Inferior parietal cortex (tissue), 1 donor: ENCODE measurements at regions not wholly inside any gene's neighbourhood (a gene's known extent, or its start where the extent isn't known, plus 50 kb on each side); places are given as distances from the start of the nearest gene placed in this dataset.
A peak's percentile ranks its signal among the peaks of the same experiment; 100 is the strongest.

ENCODE experiments used
- DNase-seq: peaks from one replicate; pipeline ENCODE4 v3.0.0-alpha.2; 2016; ENCODE audit errors: extremely low spot score

DNA sequence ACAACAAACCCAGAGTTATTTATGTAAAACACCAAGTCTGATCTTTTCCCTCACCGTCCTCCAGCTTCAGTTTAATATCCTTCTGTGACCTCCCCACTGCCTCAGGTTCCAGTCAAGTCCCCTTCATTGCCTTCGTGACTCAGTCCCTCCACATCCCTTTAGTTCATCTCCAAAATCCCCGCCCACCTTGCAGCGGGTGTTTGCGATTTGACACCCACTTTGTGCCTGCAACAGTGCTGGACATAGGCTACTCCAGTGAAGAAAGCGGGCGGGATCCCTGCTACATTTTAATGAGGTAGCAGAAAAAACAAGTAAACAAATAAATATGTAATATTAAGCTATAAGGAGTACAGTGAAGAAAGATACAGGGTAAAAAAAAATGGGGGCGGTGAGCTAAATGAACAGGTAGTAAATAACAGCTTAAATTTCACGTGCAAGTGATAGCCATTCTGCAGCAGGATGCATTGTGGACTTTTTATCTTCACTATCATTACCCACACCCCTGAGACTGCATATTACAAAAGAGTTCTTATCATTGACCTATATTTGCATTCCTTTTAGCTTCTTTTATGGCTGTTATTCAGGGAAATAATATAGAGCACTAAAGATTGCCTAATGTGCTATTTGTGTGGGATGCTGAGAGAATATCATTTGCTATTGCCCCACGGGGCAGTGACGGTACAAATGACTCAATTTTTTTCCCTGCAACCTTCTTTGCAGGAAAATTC lies 222.8 kb upstream of the NUDT4 start:
- no peak for DNase-seq

DNA sequence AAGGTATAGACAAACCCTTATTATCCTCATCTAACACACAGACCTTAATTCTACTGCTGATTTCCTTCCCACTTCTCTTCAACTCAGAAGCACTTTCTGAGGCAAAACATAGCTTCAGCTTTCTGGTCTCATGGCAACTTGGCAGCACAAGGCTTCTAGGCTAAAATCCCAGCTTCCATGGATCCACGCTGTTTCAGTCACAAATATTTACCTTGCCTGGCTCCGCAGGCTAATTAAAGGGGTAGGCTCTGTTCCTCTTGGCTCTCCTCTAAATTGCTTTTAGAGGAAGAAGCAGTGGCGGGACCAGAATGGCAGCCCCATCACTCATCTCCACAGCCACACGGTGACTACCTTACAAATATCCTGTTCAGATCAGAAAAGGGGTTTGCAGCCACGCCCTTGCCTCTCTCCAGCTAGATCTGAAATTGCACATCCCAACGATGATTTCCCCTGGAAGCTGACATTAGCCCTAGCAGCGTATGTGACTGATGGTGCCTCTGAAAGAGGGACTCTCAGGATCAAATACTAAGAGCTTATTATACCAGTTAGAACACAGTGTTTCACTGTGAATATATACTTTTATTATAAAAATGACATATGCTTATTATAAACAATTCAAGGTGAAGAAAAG lies 221.5 kb upstream of the NUDT4 start:
- DNase-seq = peak; percentile 32

DNA sequence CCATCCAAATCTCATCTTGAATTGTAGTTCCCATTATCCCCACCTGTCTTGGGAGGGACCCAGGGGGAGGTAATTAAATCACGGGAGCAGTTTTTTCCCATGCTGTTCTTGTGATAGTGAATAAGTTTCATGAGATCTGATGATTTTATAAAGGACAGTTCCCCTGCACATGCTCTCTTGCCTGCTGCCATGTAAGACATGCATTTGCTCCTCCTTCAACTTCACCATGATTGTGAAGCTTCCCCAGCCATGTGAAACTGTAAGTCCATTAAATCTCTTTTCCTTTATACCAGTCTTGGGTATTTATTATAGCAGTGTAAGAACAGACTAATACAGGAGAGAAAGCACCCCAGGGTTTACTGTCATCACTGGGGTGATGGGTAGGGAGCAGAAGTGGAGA lies 220.4 kb upstream of the NUDT4 start:
- no peak for DNase-seq

DNA sequence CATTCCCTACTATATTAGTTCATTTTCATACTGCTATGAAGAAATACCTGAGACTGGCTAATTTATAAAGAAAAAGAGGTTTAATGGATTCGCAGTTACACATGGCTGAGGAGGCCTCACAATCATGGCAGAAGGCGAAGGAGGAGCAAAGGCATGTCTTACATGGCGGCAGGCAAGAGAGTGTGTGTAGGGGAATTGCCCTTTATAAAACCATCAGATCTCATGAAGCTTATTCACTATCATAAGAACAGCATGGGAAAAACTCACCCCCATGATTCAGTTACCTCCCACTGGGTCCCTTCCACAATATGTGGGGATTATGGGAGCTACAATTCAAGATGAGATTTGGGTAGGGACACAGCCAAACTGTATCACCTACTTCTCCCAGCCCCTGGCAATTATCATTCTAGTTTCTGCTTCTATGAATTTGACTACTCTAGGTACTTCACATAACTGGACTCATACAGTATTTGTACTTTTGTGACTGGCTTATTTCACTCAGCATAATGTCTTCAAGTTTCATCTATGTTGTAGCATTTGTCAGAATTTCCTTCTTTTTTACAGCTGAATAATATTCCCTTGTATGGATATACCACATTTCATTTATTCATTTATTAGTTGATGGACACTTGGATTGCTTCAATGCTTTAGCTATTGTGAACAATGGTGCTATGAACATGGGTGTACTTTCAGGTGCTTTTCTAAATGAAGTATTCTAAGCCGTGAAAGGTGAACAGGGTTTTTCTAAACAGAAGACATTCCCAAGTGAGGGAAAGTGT lies 219.5 kb upstream of the NUDT4 start:
- no peak for DNase-seq

DNA sequence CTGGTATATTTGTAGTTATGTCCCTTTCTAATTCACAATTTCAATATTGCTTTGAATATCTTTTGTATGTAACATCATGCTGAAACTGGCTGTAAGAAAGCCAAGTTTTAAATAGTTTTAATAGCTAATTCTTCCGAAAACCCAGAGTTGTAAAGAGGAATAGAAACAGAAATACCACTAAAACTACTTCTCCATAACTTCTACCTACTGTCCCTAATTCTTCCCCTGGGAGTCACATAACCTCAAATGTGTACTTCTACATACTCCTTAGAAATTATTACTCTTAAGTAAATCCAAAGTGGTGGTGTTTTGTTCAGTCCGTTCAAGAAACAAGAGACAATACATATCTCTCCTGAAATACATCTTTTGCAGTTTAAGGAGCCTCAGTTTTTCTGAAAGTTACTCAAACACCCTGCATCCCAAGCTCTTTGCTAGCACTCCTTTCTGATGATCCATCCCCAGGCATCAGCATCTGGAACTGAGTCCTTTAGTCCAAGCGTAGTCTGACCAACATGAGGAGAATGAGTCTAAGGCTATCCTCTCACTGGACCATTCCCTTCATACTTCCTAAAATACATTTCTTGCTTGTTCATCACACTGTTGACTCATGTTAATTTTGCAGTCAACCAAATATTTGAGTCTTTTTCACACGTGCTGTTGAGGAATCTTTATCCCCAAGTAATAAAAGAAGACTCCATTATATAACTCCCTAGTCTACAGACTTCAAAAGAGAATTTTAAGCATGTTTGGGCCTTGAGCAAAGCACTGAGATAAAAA lies 214.3 kb upstream of the NUDT4 start:
- DNase-seq = no peak

DNA sequence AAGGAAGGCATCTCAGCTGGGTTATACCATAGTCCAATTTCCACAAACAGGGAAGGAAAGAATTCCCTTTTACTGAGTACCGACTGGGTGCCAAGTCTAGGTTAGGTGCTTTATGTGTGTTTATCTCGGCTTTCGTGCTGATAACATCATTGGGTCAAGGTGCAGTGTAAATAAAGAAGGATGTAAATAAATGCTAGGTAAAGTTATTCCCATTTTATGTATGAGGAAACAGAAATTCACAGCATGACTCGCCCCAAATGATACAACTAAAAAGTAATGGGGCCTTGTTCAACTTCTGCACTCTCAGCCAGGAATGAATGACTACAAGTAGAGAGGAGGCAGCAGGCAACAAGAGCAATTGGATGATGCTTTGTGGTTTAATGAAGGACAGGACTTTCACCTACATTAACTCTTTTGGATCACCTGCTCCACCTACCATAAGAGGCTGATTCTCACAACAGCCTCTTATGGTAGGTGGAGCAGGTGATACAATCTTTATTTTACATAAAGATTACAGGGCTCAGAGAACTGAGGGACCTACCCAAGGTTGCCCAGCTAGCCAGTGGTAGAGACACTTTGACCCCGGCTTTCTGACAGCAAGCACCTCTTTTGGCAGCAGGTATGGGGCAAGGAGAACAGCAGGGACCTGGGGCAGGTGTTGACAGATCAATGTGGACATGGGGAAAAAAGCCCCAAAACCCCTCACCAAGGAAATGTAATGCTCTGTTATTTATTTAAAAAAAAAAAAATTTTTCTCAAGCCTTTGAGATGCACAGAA lies 213.4 kb upstream of the NUDT4 start:
- no peak for DNase-seq

DNA sequence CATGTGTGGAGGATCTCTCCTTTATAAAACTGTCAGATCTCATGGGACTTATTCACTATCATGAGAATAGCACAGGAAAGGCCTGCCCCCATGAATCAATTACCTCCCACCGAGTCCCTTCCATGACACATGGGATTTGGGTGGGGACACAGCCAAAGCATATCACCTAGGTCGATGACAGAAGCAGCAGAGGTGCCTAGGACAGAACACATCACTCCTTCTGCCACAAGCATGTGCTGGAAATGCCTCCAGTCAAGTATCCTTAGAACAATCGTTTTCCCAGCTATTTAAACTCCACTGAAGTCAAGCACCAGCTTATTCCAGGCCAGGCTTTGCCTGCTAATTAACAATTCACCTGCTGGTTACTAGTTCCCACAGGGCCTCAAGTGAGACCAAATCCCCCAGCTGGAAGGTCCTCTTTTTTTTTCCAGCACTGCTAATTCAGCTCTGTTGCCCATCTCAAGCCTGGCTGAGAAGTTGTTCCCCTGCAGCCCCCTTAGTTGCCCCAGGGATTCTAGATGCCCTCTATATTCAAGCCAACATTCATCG lies 212.3 kb upstream of the NUDT4 start:
- DNase-seq = no peak

DNA sequence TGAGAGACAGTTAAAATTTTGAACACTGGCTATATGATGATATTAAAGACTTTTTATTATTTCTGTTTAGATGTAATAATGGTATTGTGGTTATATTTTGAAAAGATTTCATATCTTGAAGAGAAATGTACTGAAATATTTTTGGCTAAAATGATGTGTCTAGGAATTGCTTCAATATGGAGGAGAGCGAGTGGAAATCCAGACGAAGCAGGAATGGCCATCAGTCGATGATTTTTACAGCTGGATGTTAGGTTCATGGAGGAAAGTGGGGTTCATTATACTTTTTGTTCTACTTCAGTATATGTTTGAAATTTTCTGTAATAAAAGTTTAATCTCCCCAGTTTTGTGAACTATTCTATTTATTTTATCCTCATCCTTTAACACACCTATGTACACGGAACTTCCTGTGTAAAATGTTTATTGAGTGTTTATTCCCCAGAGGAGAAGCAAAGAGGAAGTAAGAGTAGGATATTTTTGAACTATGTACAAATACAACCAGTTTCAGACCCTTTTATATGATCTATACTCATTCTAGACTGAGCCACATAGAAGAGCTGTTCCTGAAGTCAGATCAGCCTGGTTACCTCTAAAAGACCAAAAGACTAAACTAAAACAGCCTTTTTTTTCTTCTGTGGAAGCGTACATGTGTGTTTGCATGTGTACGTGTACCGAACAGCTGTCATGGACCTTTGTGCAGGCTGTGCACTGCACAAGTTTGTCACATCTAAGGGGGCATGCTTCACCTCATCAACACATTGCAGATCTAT lies 211.0 kb upstream of the NUDT4 start:
- DNase-seq = no peak

DNA sequence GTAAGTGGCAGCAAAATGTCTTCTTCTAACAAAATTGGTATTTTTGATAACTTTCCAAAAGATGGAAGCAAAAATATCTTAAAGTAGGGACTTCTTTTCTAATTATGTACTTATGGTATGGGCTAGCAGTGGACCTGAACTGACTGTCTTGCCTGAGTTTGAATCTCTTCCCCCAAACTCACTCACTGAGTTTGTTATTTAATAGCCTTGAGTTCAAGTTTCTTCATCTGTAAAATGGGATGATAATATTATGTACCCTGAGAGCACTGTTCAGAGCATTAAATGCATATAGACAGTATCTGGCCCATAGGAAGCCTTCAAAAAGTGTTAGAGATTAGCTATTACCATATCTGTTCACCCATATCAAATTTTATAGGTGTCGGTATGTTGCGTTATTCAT lies 210.4 kb upstream of the NUDT4 start:
- no peak for DNase-seq

DNA sequence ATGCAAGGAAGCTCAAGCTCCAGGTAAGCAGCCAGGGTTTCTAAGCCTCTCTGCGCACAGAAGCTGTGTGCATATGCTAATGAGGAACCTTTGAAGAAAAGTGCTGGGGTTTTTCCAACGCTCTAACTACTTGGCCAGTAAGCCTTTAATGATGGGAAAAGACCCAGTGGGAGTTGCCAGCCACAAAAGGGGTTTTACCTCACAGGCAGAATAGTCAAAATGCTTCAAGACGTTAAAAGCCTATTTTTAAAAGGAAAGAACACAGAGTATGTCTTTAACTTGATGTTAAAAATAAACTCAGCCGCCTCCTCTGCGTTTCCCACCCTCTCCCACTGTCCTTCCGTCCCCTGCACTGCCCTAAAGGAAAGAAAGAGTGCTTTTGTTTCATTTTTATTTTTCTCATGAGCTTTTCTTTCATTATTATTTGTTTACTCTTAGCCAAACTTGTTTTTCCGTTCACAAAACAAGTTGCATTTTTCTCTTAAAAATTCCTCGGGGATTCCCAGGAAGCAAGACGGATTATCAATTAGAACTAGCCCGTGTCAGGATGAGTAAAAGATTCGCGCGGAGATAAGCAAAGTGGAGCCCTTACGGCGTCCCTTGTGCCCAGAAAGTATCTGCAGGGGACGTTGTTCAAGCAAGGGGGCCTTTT lies 209.8 kb upstream of the NUDT4 start:
- DNase-seq = peak; percentile 54

DNA sequence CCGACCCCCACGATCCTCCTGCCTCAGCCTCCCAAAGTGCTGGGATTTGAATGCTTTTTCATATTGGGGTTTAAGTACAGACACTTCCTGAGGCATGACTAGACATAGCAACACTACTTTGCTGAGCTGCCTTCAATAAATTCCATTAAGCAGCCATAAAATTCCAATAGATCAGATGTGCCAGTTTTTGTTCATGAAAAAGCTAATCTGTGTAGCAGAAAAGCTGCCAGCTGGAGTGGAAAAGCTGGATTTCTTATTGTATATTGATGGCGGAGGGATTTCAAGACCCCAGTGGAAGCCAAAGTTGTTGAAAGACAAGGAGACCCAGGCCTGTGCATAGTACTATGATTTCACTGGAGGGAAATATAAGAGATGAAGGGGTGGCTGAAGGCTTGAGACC lies 209.0 kb upstream of the NUDT4 start:
- DNase-seq = no peak

DNA sequence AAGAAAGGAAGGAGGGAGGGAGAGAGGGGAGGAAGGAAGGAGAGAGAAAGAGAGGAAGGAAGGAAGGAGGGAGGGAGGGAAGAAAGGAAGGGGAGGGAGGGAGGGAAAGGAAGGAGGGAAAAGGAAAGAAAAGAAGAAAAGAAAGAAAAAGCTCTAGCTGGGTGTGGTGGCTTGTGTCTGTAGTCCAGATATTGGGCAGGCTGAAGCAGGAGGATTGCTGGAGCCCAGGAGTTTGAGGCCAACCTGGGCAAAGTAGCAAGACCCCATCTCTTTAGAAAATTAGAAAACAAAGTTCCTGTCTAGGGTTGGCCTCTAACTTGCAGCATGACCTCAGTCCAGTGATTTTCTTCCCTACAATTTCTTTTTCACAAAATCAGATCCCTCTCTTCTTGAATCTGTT lies 208.2 kb upstream of the NUDT4 start:
- no peak for DNase-seq

DNA sequence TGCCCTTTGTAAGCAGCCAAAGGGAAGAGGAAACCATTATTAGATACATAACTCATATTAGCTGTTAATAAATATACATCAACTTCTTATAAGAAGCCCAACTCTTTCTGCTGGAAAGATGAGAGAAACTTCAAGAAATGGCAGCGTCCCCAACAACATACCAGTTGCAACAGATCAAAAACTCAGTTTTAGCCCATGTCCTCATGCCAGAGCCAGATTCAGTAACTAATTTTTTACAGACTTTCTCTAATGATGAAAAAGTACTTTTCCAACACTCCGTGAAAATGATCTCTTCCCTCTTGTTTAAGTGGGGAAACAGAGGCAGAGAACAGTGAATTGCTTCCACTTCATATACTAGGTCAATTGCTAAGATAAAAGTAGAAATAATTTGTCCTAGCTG lies 206.8 kb upstream of the NUDT4 start:
- DNase-seq = no peak

DNA sequence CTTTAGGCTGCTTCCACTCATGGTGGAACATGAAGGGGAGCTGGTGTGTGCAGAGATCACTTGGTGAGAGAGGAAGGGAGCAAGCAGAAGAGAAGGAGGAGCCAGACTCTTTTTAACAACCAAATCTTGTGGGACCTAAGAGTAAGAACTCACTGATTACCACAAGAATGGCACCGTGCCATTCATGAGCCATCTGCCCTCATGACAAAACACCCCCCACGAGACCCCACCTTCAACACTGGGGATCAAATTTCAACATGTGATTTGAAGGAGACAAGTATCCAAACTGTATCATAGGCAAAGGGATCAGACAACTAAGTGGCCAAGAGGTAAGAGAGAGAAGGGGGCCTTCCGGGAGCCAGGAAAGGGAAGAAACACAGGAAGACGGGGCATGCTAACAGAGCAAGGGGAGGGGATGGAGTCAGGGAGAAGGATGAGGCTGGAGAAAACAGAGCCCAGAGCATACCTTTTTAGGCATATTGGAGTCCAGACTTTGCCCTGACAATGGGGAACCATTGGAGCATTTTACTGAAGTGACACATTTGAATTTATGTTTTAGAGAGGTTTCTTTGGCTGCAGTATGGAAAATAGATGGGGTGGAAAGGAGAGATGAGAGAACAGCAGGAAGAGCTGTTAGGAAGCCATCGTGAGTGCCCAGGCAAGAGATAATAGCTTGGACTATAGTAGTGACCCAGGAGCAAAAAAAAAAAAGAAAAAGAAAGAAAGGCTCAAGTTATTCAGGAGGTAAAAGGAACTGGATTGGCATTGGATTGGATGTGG lies 204.4 kb upstream of the NUDT4 start:
- no peak for DNase-seq

DNA sequence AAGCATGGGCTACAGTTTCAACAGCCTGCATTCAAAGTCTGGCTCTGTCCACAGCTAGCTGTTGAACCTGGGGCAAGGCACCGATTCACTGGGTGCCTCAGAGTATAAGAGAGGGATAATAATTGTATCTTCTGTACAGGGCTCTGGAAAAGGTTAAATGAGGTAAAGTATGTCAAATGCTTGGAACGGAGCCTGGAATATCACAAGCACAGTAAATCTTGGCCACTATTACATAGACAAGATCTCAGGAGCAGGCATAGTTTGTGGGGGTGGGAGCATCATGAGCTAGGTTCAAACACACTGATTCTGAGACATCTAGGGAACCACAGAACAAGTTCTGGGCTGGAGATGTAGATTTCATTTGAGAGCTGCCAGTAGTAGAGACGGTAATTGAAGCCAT lies 203.7 kb upstream of the NUDT4 start:
- DNase-seq = no peak

DNA sequence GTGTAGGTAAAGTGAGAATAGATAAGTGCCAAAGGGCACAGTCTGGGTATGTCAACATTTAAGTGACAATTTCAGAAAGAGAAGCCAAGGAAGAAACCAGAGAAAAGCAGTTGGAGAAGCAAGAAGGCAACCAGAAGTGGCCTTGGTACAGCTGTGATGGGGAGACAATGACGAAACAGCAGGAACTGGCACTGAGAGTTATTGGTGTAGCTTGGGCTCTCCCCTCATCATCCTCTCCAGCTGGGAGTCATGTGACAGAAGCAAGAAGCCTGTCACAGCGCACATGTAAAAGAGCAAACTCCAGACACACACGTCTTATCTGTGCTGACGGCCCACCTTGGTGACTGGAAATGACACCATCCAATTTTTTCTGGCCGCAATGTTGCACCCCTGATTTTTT lies 203.3 kb upstream of the NUDT4 start:
- DNase-seq = no peak

DNA sequence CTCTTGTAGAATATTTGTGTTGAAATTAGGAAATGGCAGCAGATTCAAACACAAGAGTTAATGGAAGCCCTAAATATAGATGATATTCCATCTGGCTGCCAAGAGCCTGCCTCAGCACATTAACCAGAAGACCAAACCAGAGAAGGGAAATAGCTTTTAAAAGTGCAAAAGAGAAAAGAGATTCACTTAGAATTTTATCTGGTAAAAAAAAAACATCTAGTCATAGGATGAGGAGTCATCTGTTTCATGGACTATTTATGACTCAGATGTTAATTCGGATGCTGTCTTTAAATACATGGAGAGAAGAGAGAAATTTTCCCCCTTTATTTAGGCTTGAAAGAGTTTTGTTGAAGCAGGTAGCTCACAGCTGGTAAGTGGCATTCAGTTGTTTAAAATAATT lies 201.6 kb upstream of the NUDT4 start:
- DNase-seq = peak; percentile 52

DNA sequence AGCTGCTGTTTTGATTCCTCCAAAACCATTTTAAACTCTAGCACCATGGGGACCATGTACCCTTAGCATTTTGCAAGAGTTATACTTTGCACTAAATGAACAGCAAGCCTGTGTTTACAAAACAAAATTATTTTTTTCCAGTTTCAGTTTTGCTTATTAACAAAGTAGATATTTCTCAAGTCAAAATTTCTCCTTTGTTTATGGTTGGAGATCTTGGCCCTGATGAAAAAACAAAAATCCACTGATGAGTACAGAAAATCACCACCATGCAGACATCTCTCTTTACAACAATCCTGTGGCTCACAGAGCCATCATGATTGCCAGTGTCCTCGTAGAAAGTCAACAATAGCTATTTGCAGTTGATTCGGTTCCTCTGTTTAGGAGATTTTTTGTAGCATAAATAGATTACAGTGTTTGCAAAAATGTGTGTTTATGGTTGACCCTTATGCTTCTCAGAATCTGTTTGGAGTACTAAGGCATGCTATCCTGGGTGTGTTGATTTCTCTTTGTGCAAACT lies 201.1 kb upstream of the NUDT4 start:
- no peak for DNase-seq
